GM12878 (cell line): ENCODE measurements at regions not wholly inside any gene's neighbourhood (a gene's known extent, or its start where the extent isn't known, plus 50 kb on each side); places are given as distances from the start of the nearest gene placed in this dataset.

ENCODE experiments used
- ATAC-seq: fragments of 200-7000 bp; cut with Tn5 transposase; 3 replicates; pipeline ENCODE4 v1.9.1; 2020; ENCODE audit warnings: mild to moderate bottlenecking, moderate library complexity
- BruUV-seq: library from RNA; stranded (reverse); fragments of 400-500 nt; replicated peaks from 2 replicates; lab custom pipeline; 2021; lab: Mats Ljungman, UMichigan
- CTCF ChIA-PET: fragments of 300-600 bp; sonication (Branson Sonifier 250); formaldehyde crosslinking; extraction: SDS; loops from one replicate; lab custom pipeline; 2021; ENCODE audit warnings: inconsistent platforms; lab: Yijun Ruan, JAX
- POLR2A ChIA-PET: fragments of 350-600 bp; formaldehyde crosslinking; extraction: SDS; loops from one replicate; lab custom pipeline; 2021; ENCODE audit warnings: inconsistent platforms; lab: Charles Lee
- RAD21 ChIA-PET: fragments of 300-600 bp; sonication (Branson Sonifier 250); formaldehyde crosslinking; loops from one replicate; lab custom pipeline; 2023; ENCODE audit warnings: antibody characterized with exemption; ENCODE audit not compliant: unreplicated experiment; lab: Charles Lee
- SMC1A ChIA-PET: fragments of 300-600 bp; sonication (Branson Sonifier 250); formaldehyde crosslinking; loops from one replicate; lab custom pipeline; 2023; ENCODE audit not compliant: unreplicated experiment, uncharacterized antibody; lab: Charles Lee
- DNase-seq: peaks from one replicate; pipeline ENCODE4 v3.0.0-alpha.2; 2011; ENCODE audit warnings: low read depth, low spot score
- FAIRE-seq: peaks from 3 replicates; lab custom pipeline; 2011; peaks lifted over from hg19 to GRCh38; lab: Jason Lieb, UNC
- H2AFZ ChIP-seq: 2 replicates; pipeline ENCODE4 v1.6.0; 2011; ENCODE audit warnings: low read depth, low read length, control low read depth; ENCODE audit not compliant: control insufficient read depth
- H3K27ac ChIP-seq: 2 replicates; pipeline ENCODE4 v1.5.1; 2011; ENCODE audit warnings: control low read depth; ENCODE audit not compliant: control insufficient read depth, insufficient read depth
- H3K27me3 ChIP-seq, 2 experiments: replicated peaks in 1 of 2; 2 replicates each; pipeline versions ENCODE4 v1.6.0 to v1.6.1; 2011; ENCODE audit warnings: low read length in 1 of 2; ENCODE audit not compliant: control insufficient read depth in 2 of 2, insufficient read depth in 2 of 2
- H3K36me3 ChIP-seq, 2 experiments: 2 replicates each; pipeline ENCODE4 v1.5.1; 2011; ENCODE audit warnings: low read length in 1 of 2; ENCODE audit not compliant: control insufficient read depth in 2 of 2, insufficient read depth in 2 of 2
- H3K4me1 ChIP-seq: 2 replicates; pipeline ENCODE4 v1.6.1; 2011; ENCODE audit warnings: mild to moderate bottlenecking, low read length, moderate library complexity, mixed read lengths; ENCODE audit not compliant: control insufficient read depth, insufficient read depth
- H3K4me2 ChIP-seq: 2 replicates; pipeline ENCODE4 v1.6.0; 2011; ENCODE audit warnings: control low read depth; ENCODE audit not compliant: control insufficient read depth, insufficient read depth
- H3K4me3 ChIP-seq: fragments of 200-600 bp; sonication (generic); 2 replicates; pipeline ENCODE4 v1.5.1; 2016
- H3K79me2 ChIP-seq: 2 replicates; pipeline ENCODE4 v1.6.0; 2011; ENCODE audit warnings: low read length; ENCODE audit not compliant: control insufficient read depth, insufficient read depth
- H3K9ac ChIP-seq: 2 replicates; pipeline ENCODE4 v1.8.0; 2011; ENCODE audit warnings: low read length, control low read depth, mixed read lengths; ENCODE audit not compliant: control insufficient read depth, insufficient read depth
- H3K9me3 ChIP-seq: replicated peaks from 3 replicates; pipeline ENCODE4 v1.5.1; 2011; ENCODE audit warnings: mild to moderate bottlenecking, low read length; ENCODE audit not compliant: control insufficient read depth, insufficient read depth
- H4K20me1 ChIP-seq: 2 replicates; pipeline ENCODE4 v1.6.0; 2011; ENCODE audit not compliant: control insufficient read depth, insufficient read depth
- BMI1 ChIP-seq: fragments of 450-650 bp; IDR thresholded peaks from 2 replicates; pipeline ENCODE4 v1.6.1; 2016; ENCODE audit warnings: mild to moderate bottlenecking, moderate library complexity, borderline replicate concordance
- CTCF ChIP-seq, 3 experiments: IDR thresholded peaks in 2 of 3; conservative IDR thresholded peaks in 1 of 3; 2 replicates each; pipeline ENCODE4 v1.5.1; 2011; ENCODE audit warnings: low read depth in 3 of 3, low read length in 3 of 3, mild to moderate bottlenecking in 3 of 3, control low read depth in 2 of 3, moderate library complexity in 2 of 3, inconsistent platforms in 1 of 3, mixed read lengths in 1 of 3; ENCODE audit not compliant: control insufficient read depth in 2 of 3, insufficient read depth in 1 of 3; ENCODE audit errors: extremely low read depth in 1 of 3
- EED ChIP-seq: sonication (generic); IDR thresholded peaks from 2 replicates; pipeline ENCODE4 v1.6.1; 2016; ENCODE audit warnings: antibody characterized with exemption, low read depth
- HDAC2 ChIP-seq: fragments of 200-600 bp; sonication (generic); IDR thresholded peaks from 2 replicates; pipeline ENCODE4 v1.6.1; 2017
- IKZF2 ChIP-seq, 2 experiments: fragments of 450-650 bp; IDR thresholded peaks; 2 replicates each; pipeline ENCODE4 v1.6.1; 2017; ENCODE audit warnings: mild to moderate bottlenecking in 2 of 2, moderate library complexity in 2 of 2
- MEF2B ChIP-seq: fragments of 450-650 bp; IDR thresholded peaks from 2 replicates; pipeline ENCODE4 v1.6.1; 2018; ENCODE audit warnings: mild to moderate bottlenecking, moderate library complexity; ENCODE audit not compliant: partially characterized antibody, poor library complexity, severe bottlenecking
- MLLT1 ChIP-seq: fragments of 450-650 bp; IDR thresholded peaks from 2 replicates; pipeline ENCODE4 v1.6.1; 2016; ENCODE audit warnings: mild to moderate bottlenecking
- PAX8 ChIP-seq: fragments of 450-650 bp; IDR thresholded peaks from 2 replicates; pipeline ENCODE4 v1.6.1; 2017; ENCODE audit warnings: mild to moderate bottlenecking, moderate library complexity
- SMARCA5 ChIP-seq: fragments of 450-650 bp; IDR thresholded peaks from 2 replicates; pipeline ENCODE4 v1.6.1; 2017; ENCODE audit warnings: mild to moderate bottlenecking
- SP1 ChIP-seq: IDR thresholded peaks from one replicate; pipeline ENCODE4 v1.6.1; 2011; ENCODE audit warnings: low read depth, low read length
- SUPT20H ChIP-seq: IDR thresholded peaks from 2 replicates; pipeline ENCODE4 v1.6.1; 2011; ENCODE audit warnings: low read depth, mild to moderate bottlenecking, low read length, moderate library complexity, borderline replicate concordance; ENCODE audit not compliant: control insufficient read depth
- ZNF592 ChIP-seq: fragments of 450-650 bp; IDR thresholded peaks from 2 replicates; pipeline ENCODE4 v1.6.1; 2017; ENCODE audit warnings: mild to moderate bottlenecking, moderate library complexity
- WGBS: methylation state at CpG from one replicate; pipeline ENCODE4 v1.1.6; 2016; ENCODE audit warnings: low lambda C conversion rate; ENCODE audit not compliant: insufficient replicate concordance, insufficient coverage; ENCODE audit errors: missing lambda C conversion rate; 5-methylcytosine and 5-hydroxymethylcytosine counted together
- in situ Hi-C: fragments of 300-500 bp; cut with MboI; formaldehyde crosslinking; loops from 9 replicates; pipeline ENCODE4 v1.14.3; 2018; ENCODE audit warnings: mixed read lengths
- intact Hi-C: fragments of 100-400 bp; cut with micrococcal nuclease; formaldehyde crosslinking; loops from one replicate; pipeline ENCODE4 v1.14.2; 2022; ENCODE audit not compliant: unreplicated experiment

- ChIA-PET RAD21 (no interaction called here), CTCF (no interaction called here), SMC1A (no interaction called here)
- H3K79me2 ChIP-seq: no peaks in the 10 kb centered on the region
- H3K27ac ChIP-seq: no peak overlapping the region
- intact Hi-C loops: no loop called here
- H3K4me2 ChIP-seq: no peak overlapping the region
- TF ChIP-seq SMARCA5 (no peak), ZNF592 (no peak), IKZF2 (IDR thresholded peaks at IDR 0.05) (no peak), HDAC2 (no peak), CTCF (IDR thresholded peaks at IDR 0.05 in 2 of 3, conservative IDR thresholded peaks at IDR 0.05 in 1 of 3; ENCODE audit: control insufficient read depth in 2 of 3, extremely low read depth in 1 of 3, insufficient read depth in 1 of 3, low read depth in 3 of 3, low read length in 3 of 3) (no peak), MEF2B (no peak), MLLT1 (no peak), EED (no peak), PAX8 (no peak), BMI1 (no peak), SUPT20H (no peak), SP1 (no peak)
- TF ChIP-seq, all 136 proteins: peak for 0
- no peak for DNase-seq
- Histone ChIP-seq H3K27me3 (no peaks in the 10 kb centered on the region; a peak in 1 of 4 replicates), H3K36me3 (no peaks in the 10 kb centered on the region), H2AFZ (no peak overlapping the region), H4K20me1 (no peaks in the 10 kb centered on the region), H3K9me3 (no peaks in the 10 kb centered on the region), H3K9ac (no peak overlapping the region), H3K4me1 (no peaks in the 10 kb centered on the region), H3K4me3 (no peak overlapping the region)
- POLR2A ChIA-PET: no interaction called here
- in situ Hi-C loops: no loop called here
- ATAC-seq: no peak
- WGBS: 43% methylated on average over 7 of the region's 7 CpGs
- BruUV-seq: no TSS peak
- FAIRE-seq: no peak
Measured at GRCh38 chr1:166579557-166580501, 259.4 kb upstream of the POGK start.
